Testis (tissue), 2 donors: ENCODE measurements at regions not wholly inside any gene's neighbourhood (a gene's known extent, or its start where the extent isn't known, plus 50 kb on each side); places are given as distances from the start of the nearest gene placed in this dataset.
A peak's percentile ranks its signal among the peaks of the same experiment; 100 is the strongest.

Source experiments
- DNase-seq: peaks from one replicate; pipeline ENCODE4 v3.0.0-alpha.2; 2019
- H3K27ac ChIP-seq, 2 donors: fragments of 200-600 bp; sonication (generic); one replicate each; pipeline ENCODE4 v1.5.1; 2019
- H3K27me3 ChIP-seq: fragments of 200-600 bp; sonication (generic); one replicate; pipeline ENCODE4 v1.5.1; 2019
- H3K36me3 ChIP-seq: fragments of 200-600 bp; sonication (generic); one replicate; pipeline ENCODE4 v1.5.1; 2017; ENCODE audit warnings: low read depth; ENCODE audit errors: missing control alignments
- H3K4me1 ChIP-seq: fragments of 200-600 bp; sonication (generic); one replicate; pipeline ENCODE4 v1.5.1; 2019
- H3K4me3 ChIP-seq, 2 donors: fragments of 200-600 bp; sonication (generic); one replicate each; pipeline ENCODE4 v1.5.1; 2017 to 2019
- H3K9me3 ChIP-seq: fragments of 200-600 bp; sonication (generic); one replicate; pipeline ENCODE4 v1.5.1; 2017
- POLR2A ChIP-seq: fragments of 450-650 bp; IDR thresholded peaks from one replicate; pipeline ENCODE4 v1.6.1; 2017; ENCODE audit warnings: antibody characterized with exemption, mild to moderate bottlenecking, moderate library complexity
- WGBS, 2 donors: methylation state at CpG; one replicate each; pipeline ENCODE4 v1.1.5; 2018; 5-methylcytosine and 5-hydroxymethylcytosine counted together
- intact Hi-C: fragments of 100-400 bp; cut with DNase I; formaldehyde crosslinking; loops from one replicate; pipeline ENCODE4 v1.15.1; 2023; ENCODE audit warnings: low total_unique reads
- TF ChIP-seq, protein P1 (sequence below), 3 experiments: fragments of 450-650 bp in 2 of 3; fragments of 200-600 bp in 1 of 3; sonication (generic) in 1 of 3; IDR thresholded peaks; one replicate each; pipeline ENCODE4 v1.5.1; 2016 to 2019; ENCODE audit warnings: antibody characterized with exemption in 3 of 3, mild to moderate bottlenecking in 2 of 3, moderate library complexity in 1 of 3

DNA sequence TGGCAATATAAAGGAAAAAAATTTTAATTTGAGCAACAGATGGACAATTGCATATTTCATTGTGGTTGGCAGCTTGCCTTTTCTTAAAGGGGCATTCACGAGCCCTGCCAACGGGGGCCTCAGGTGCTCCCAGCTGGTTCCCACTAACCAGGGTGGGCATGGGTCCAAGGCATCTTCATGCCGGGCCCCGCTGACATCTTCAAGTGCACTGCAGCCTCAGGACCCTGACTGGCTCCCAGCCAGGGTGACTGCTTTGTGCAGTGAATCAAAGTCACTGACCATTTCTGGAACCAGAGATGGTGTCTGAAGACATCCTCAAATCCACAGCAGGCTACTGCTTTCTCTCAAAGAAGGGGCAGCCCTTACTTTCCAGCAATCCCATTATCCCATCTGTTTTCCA lies 275.2 kb upstream of the MGMT start:
- Histone ChIP-seq H3K27ac (no peak overlapping the region), H3K9me3 (no peaks in the 10 kb centered on the region), H3K36me3 (no peaks in the 10 kb centered on the region), H3K4me3 (no peak overlapping the region), H3K27me3 (no peaks in the 10 kb centered on the region), H3K4me1 (no peaks in the 10 kb centered on the region)
- no peak for TF ChIP-seq POLR2A
- TF ChIP-seq, protein P1, sequence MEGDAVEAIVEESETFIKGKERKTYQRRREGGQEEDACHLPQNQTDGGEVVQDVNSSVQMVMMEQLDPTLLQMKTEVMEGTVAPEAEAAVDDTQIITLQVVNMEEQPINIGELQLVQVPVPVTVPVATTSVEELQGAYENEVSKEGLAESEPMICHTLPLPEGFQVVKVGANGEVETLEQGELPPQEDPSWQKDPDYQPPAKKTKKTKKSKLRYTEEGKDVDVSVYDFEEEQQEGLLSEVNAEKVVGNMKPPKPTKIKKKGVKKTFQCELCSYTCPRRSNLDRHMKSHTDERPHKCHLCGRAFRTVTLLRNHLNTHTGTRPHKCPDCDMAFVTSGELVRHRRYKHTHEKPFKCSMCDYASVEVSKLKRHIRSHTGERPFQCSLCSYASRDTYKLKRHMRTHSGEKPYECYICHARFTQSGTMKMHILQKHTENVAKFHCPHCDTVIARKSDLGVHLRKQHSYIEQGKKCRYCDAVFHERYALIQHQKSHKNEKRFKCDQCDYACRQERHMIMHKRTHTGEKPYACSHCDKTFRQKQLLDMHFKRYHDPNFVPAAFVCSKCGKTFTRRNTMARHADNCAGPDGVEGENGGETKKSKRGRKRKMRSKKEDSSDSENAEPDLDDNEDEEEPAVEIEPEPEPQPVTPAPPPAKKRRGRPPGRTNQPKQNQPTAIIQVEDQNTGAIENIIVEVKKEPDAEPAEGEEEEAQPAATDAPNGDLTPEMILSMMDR (IDR thresholded peaks at IDR 0.05) = no peak
- intact Hi-C loops = no loop called here
- peak; percentile 20 for DNase-seq
- WGBS, 2 donors = 50 to 69% methylated on average over 4 of the region's 4 CpGs

DNA sequence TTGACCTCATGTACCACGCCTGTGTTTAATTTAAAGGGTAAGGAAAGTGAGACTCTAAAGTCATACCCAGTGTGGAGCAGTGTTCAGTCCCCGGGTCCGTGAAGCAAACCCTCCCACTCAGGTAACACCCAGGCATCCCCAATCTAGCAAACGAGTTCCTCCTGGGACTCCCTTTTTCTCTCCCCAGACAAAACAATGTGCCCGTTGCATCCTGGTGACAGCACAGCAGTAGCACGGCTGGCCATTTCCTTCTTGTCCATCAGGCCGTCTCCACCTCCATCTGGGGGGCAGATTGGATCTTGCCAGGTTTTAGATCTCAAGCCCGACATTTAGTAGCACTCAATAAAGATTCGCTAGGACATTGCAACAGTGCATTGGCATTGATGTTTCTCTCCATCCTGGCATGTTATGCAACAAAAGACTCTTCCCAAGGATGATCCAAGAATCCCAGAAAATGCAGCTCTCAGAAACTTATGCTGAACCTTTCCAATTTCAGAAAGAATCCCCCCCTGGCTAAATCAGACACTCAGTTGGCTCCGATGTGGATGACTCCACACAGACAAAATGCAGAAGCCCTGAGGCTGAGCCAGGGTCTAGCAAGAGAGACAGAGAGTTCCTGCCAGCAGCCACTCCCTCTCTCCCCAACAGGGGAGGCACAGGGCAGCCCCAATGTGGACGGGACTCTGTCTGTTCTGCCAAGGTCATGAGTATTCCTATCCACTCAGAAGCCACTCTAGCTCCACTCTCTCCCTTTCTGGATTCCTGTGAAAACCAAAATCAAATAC lies 274.5 kb upstream of the MGMT start:
- no peaks in the 10 kb centered on the region for H3K4me1 ChIP-seq
- WGBS, 2 donors = 43 to 61% methylated on average over 11 of the region's 11 CpGs
- peak; percentile 78 for DNase-seq
- H3K4me3 ChIP-seq = no peak overlapping the region
- intact Hi-C loops = no loop called here
- H3K36me3 ChIP-seq = no peaks in the 10 kb centered on the region
- no peaks in the 10 kb centered on the region for H3K9me3 ChIP-seq
- H3K27me3 ChIP-seq = no peaks in the 10 kb centered on the region
- H3K27ac ChIP-seq = no peak overlapping the region
- TF ChIP-seq, protein P1 (IDR thresholded peaks at IDR 0.05) = no peak
- no peak for TF ChIP-seq POLR2A

DNA sequence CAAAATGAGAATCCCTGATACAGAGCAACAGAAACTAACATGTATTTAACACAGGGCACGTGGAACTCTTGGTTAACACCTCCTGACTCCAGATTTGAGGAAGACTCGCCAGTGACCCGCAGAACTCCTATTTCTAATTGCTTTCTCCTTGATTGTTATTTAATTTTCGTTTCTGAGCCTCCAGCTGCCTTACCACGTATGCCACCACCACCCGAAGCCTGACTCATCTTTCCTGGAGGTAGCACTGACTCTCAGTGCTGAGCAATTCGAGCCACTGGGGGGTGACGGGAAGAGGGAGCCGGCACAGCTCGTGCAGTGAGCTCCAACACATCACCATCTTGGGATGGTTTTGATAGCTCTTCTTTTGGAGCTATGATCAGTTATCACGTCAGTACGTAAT lies 273.9 kb upstream of the MGMT start:
- intact Hi-C loops = no loop called here
- no peaks in the 10 kb centered on the region for H3K36me3 ChIP-seq
- no peaks in the 10 kb centered on the region for H3K9me3 ChIP-seq
- DNase-seq = peak; percentile 17
- H3K27ac ChIP-seq = no peak overlapping the region
- no peaks in the 10 kb centered on the region for H3K4me1 ChIP-seq
- 49 to 53% methylated on average over 12 of the region's 12 CpGs for WGBS, 2 donors
- no peak for TF ChIP-seq POLR2A
- H3K27me3 ChIP-seq = no peaks in the 10 kb centered on the region
- H3K4me3 ChIP-seq = no peak overlapping the region

DNA sequence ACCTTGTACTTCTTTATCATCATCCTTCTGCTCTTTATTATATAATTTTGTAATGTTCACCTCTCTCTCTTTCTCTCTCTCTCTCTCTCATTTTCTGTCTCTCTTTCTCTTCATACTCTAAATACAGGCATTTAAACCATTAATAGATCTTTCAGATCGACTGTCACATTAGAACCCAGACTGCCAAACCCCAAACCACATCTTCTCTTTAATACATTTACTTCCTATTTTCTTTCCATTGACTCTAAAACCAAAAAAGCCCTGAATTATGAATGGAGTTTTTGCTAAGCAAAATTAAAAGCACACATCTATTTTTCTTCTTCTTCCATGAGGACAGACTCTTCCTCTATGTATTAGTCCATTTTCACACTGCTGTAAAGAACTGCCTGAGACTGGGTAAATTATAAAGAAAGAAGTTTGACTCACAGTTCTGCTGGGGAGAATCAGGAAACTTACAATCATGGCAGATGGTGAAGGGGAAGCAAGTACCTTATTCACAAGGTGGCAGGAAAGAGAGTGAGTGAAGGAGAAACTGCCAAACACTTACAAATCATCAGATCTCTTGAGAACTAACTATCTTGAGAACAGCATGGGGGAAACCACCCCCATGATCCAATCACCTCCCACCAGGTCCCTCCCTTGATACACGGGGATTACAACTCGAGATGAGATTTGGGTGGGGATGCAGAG lies 272.7 kb upstream of the MGMT start:
- 79 to 80% methylated on average over 3 of the region's 3 CpGs for WGBS, 2 donors
- H3K4me1 ChIP-seq = no peaks in the 10 kb centered on the region
- no peaks in the 10 kb centered on the region for H3K9me3 ChIP-seq
- intact Hi-C loops = no loop called here
- H3K27me3 ChIP-seq = no peaks in the 10 kb centered on the region
- no peak overlapping the region for H3K27ac ChIP-seq
- no peaks in the 10 kb centered on the region for H3K36me3 ChIP-seq
- TF ChIP-seq, protein P1 (IDR thresholded peaks at IDR 0.05) = no peak
- TF ChIP-seq POLR2A = no peak
- no peak for DNase-seq
- no peak overlapping the region for H3K4me3 ChIP-seq

DNA sequence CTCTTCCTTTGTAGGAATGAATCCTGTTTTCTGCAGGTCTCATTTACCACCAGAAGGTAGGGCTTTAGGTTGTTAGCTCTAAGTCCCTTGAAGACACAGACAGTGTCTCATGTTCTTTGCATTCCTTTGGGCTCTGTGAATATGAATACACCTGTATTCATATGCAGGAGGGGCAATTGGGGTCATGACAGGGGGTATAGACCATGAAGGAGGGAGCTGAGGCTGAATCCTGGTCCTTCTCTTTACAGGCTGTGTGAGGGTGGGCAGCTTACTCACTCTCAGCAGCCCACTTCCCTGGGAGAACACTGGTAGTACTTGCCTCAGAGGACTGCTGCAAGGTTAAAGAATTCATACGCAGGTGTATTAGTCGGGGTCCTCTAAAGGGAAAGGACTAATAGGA lies 267.2 kb upstream of the MGMT start:
- Histone ChIP-seq H3K27me3 (no peaks in the 10 kb centered on the region), H3K4me1 (no peaks in the 10 kb centered on the region), H3K27ac (no peak overlapping the region), H3K9me3 (no peaks in the 10 kb centered on the region), H3K4me3 (no peak overlapping the region), H3K36me3 (no peaks in the 10 kb centered on the region)
- DNase-seq = no peak
- intact Hi-C loops = no loop called here
- WGBS, 2 donors = 45 to 78% methylated on average over 2 of the region's 2 CpGs
- no peak for TF ChIP-seq POLR2A
- TF ChIP-seq, protein P1 (IDR thresholded peaks at IDR 0.05) = no peak
